OCI-LY3 (cell line): ENCODE measurements at regions not wholly inside any gene's neighbourhood (a gene's known extent, or its start where the extent isn't known, plus 50 kb on each side); places are given as distances from the start of the nearest gene placed in this dataset.

ENCODE experiments used
- H2AFZ ChIP-seq: fragments of 200-600, 300-600 bp; shearing (Covaris generic); 2 replicates; pipeline ENCODE4 v1.6.0; 2014; ENCODE audit warnings: antibody characterized with exemption, low read depth, low read length
- H3K27ac ChIP-seq: fragments of 200-600, 300-600 bp; sonication (generic); 2 replicates; pipeline ENCODE4 v1.5.1; 2014; ENCODE audit warnings: mild to moderate bottlenecking, low read length, moderate library complexity, mixed read lengths
- H3K27me3 ChIP-seq: fragments of 200-600, 300-600 bp; sonication (generic); 2 replicates; pipeline ENCODE4 v1.6.1; 2014; ENCODE audit warnings: low read depth, low read length, mixed read lengths
- H3K36me3 ChIP-seq: fragments of 200-600, 300-600 bp; sonication (generic); replicated peaks from 2 replicates; pipeline ENCODE3; 2014; ENCODE audit warnings: low read depth, low read length, mixed read lengths
- H3K4me1 ChIP-seq: fragments of 300-600, 200-600 bp; sonication (generic); 2 replicates; pipeline ENCODE4 v1.6.1; 2014; ENCODE audit warnings: low read length, mixed read lengths
- H3K4me2 ChIP-seq: fragments of 200-600, 300-600 bp; sonication (generic); 2 replicates; pipeline ENCODE4 v1.6.1; 2014; ENCODE audit warnings: low read length, mixed read lengths
- H3K4me3 ChIP-seq: fragments of 300-600, 200-600 bp; sonication (generic); 2 replicates; pipeline ENCODE4 v1.5.1; 2014; ENCODE audit warnings: antibody characterized with exemption, mild to moderate bottlenecking, low read length, moderate library complexity
- H3K79me2 ChIP-seq: fragments of 300-600, 200-600 bp; shearing (Covaris generic); 2 replicates; pipeline ENCODE4 v1.6.1; 2014; ENCODE audit warnings: mild to moderate bottlenecking, low read length, mixed read lengths
- H3K9ac ChIP-seq: fragments of 300-600, 200-600 bp; shearing (Covaris generic); 2 replicates; pipeline ENCODE4 v1.6.0; 2014; ENCODE audit warnings: mild to moderate bottlenecking, low read length, moderate library complexity
- H3K9me3 ChIP-seq: fragments of 200-600, 300-600 bp; shearing (Covaris generic); 2 replicates; pipeline ENCODE4 v1.6.1; 2014; ENCODE audit warnings: low read length, mixed read lengths; ENCODE audit not compliant: insufficient read depth
- H4K20me1 ChIP-seq: fragments of 200-600, 300-600 bp; sonication (generic); 2 replicates; pipeline ENCODE4 v1.6.1; 2016; ENCODE audit warnings: low read length, mixed read lengths; ENCODE audit not compliant: insufficient read depth
- CTCF ChIP-seq: fragments of 200-600, 300-600 bp; sonication (generic); IDR thresholded peaks from 2 replicates; pipeline ENCODE4 v1.5.1; 2014; ENCODE audit warnings: antibody characterized with exemption, low read length, low read depth
- EZH2phosphoT487 ChIP-seq: fragments of 200-600 bp; shearing (Covaris generic); IDR thresholded peaks from 2 replicates; pipeline ENCODE4 v1.6.1; 2018; ENCODE audit warnings: antibody characterized with exemption, mixed run types, low read depth

DNA sequence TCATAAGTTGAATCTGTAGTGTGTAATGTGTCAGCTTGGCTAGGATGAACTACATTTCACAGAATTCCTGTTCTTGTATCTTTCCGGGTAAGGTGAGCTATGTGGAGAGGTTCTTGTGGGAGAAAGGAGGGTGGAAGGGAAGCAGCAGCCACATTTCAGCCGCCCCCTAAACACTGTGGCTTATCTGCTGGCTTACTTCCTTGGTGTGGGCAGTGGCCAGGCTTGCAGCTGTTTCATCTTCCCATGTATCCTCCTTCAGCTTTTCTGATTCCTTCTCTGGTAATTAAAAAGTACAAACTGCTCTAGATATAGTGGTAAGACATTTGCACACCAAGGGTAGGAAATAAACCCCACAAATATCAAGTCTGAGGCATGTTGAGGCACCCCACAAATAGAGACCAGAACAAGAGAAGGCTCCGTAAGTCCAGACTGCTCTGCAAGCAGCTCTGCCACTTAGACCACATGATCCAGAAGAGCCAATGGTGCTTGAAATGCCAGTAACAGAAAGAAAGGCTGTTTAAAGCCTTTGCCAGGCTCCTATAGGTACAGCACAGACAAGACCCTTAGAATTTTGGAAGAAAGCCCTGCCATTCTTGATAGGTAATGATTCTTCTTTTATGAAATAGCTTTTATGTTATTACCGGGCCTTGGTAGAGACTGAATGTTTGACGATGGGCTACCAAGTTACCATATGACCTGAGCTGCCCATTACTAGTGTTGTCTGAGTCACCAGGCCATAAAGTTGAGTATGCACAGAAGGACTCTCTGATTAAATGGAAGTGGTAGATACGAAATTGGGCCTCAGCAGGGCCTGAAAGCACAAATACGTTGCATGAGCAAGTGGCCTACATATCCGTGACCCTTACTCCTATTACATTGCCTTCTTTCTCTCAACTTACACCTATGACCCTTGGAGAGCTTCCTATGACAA lies 215.0 kb upstream of the SGK1 start:
- no peak overlapping the region for H3K27ac ChIP-seq
- no peaks in the 10 kb centered on the region for H3K36me3 ChIP-seq
- H3K9ac ChIP-seq = no peak overlapping the region
- TF ChIP-seq CTCF (no peak), EZH2phosphoT487 (no peak)
- H3K27me3 ChIP-seq = no peaks in the 10 kb centered on the region
- no peaks in the 10 kb centered on the region for H4K20me1 ChIP-seq
- no peak overlapping the region for H3K4me2 ChIP-seq
- no peaks in the 10 kb centered on the region for H3K9me3 ChIP-seq
- H3K79me2 ChIP-seq = no peaks in the 10 kb centered on the region
- no peak overlapping the region for H2AFZ ChIP-seq
- no peak overlapping the region for H3K4me3 ChIP-seq
- no peaks in the 10 kb centered on the region for H3K4me1 ChIP-seq

GRCh38 chr6:134531611-134532010 lies 213.7 kb upstream of the SGK1 start:
- no peaks in the 10 kb centered on the region for H3K4me1 ChIP-seq
- H3K9me3 ChIP-seq = no peaks in the 10 kb centered on the region
- H3K4me3 ChIP-seq = no peak overlapping the region
- H3K9ac ChIP-seq = no peak overlapping the region
- no peak overlapping the region for H3K27ac ChIP-seq
- H3K36me3 ChIP-seq = no peaks in the 10 kb centered on the region
- no peak overlapping the region for H2AFZ ChIP-seq
- no peaks in the 10 kb centered on the region for H4K20me1 ChIP-seq
- H3K27me3 ChIP-seq = no peaks in the 10 kb centered on the region
- no peaks in the 10 kb centered on the region for H3K79me2 ChIP-seq
- H3K4me2 ChIP-seq = no peak overlapping the region
- TF ChIP-seq CTCF (no peak), EZH2phosphoT487 (no peak)

DNA sequence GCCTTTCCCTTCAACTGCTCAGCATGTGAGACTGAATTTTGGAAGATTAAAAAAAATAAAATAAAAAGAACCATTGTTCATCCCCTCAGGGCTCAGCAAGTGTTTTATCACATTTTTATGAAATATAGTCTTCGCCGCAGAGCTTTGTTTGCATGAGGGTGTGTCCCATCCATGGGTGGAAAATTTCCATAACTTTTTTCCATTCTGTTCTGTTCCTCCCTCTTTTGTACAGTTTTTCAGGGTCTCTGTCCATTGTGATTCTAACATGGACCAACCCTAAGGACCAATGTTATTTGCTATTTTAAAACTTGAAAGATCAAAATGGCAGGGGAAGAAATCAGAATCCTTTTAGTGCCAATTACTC lies 213.3 kb upstream of the SGK1 start:
- Histone ChIP-seq H3K27me3 (no peaks in the 10 kb centered on the region), H3K4me2 (no peak overlapping the region), H3K79me2 (no peaks in the 10 kb centered on the region), H3K4me1 (no peaks in the 10 kb centered on the region), H2AFZ (no peak overlapping the region), H3K4me3 (no peak overlapping the region), H3K36me3 (no peaks in the 10 kb centered on the region), H3K9ac (no peak overlapping the region), H3K9me3 (no peaks in the 10 kb centered on the region), H3K27ac (no peak overlapping the region), H4K20me1 (no peaks in the 10 kb centered on the region)
- TF ChIP-seq EZH2phosphoT487 = no peak
- no peak for TF ChIP-seq CTCF

GRCh38 chr6:134529921-134530320 lies 212.0 kb upstream of the SGK1 start:
- Histone ChIP-seq H3K27me3 (no peaks in the 10 kb centered on the region), H4K20me1 (no peaks in the 10 kb centered on the region), H3K36me3 (no peaks in the 10 kb centered on the region), H3K9me3 (no peaks in the 10 kb centered on the region), H3K9ac (no peak overlapping the region), H2AFZ (no peak overlapping the region), H3K4me2 (no peak overlapping the region), H3K4me1 (no peaks in the 10 kb centered on the region), H3K79me2 (no peaks in the 10 kb centered on the region), H3K27ac (no peak overlapping the region), H3K4me3 (no peak overlapping the region)
- TF ChIP-seq EZH2phosphoT487 = no peak
- TF ChIP-seq CTCF = no peak
